ENCODE measurements at regions not wholly inside any gene's neighbourhood (a gene's known extent, or its start where the extent isn't known, plus 50 kb on each side); places are given as distances from the start of the nearest gene placed in this dataset.
"Not testable (repeated sequence)": the region's sequence is repeated elsewhere in the genome, so short reads cannot be mapped to it uniquely, and the experiment has no call there.

DNA sequence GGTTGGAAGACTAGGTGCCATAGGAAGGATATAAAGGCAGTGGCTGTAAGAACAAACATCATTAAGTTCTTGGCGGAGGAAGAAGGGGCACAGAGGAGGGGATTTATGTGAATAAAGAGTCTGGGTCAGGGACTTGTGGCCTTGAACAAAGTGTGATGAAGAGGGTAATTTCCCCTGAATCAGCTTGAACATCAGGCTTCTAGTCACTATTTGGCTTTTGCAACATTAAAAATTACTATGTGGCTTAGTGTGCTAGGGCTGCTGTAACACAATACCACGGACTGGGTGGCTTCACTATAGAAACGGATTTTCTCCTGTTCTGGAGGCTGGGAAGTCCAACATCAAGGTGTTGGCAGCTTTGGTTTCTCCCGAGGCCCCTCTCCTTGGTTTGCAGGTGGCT, 70.5 kb upstream of the CNIH3 start:
- no peak overlapping the region for H3K4me3 ChIP-seq
- no peak overlapping the region for H2AFZ ChIP-seq
- H3K9me2 ChIP-seq (ENCODE audit: insufficient read depth), result no peaks in the 10 kb centered on the region
- TF ChIP-seq EZH2 (IDR thresholded peaks at IDR 0.05; ENCODE audit: insufficient read depth, poor library complexity, severe bottlenecking) (no peak), EZH2phosphoT487 (IDR thresholded peaks at IDR 0.05; ENCODE audit: insufficient read depth, low read depth) (no peak)
- no peak overlapping the region for H3K9ac ChIP-seq
- no peaks in the 10 kb centered on the region for H3K27me3 ChIP-seq (replicated peaks; ENCODE audit: insufficient read depth)
- 62 to 63% methylated on average over 4 of the region's 4 CpGs for WGBS, 2 experiments (ENCODE audit: low coverage in 1 of 2, low lambda C conversion rate in 2 of 2, missing lambda C conversion rate in 2 of 2)
- H4K20me1 ChIP-seq (ENCODE audit: insufficient read depth), result no peaks in the 10 kb centered on the region
- peak; percentile 11 for DNase-seq
- no peaks in the 10 kb centered on the region for H3K79me2 ChIP-seq (ENCODE audit: insufficient read depth)
- in situ Hi-C loops (cut with MboI), result no loop called here
- H3K4me2 ChIP-seq (ENCODE audit: unreplicated experiment), result no peak overlapping the region
- H3F3A ChIP-seq (ENCODE audit: insufficient read depth), result peaks cover 41% of the 10 kb centered on the region
- no peak overlapping the region for H3K27ac ChIP-seq
- peaks cover 48% of the 10 kb centered on the region for H3K4me1 ChIP-seq (ENCODE audit: insufficient read depth)
- H3K36me3 ChIP-seq (ENCODE audit: low read depth), result no peaks in the 10 kb centered on the region
- H3K9me3 ChIP-seq (ENCODE audit: low read depth), result no peaks in the 10 kb centered on the region

DNA sequence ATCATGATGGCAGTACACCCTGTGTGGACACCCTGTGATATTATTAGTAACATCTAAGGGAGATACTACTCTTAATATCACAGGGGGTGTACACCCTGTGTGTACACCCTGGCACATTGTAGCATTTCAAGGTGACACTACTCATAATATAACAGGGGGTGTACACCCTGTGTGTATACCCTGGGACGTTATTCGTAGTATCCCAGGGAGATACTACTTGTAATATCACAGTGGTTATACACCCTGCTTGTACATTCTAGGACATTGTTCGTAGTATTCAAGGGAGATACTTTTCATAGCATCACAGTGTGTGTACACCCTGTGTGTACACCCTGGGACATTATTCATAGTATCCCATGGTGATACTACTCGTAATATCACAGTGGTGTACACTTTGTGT, 67.4 kb upstream of the CNIH3 start:
- peaks cover 18% of the 10 kb centered on the region for H3K4me1 ChIP-seq (ENCODE audit: insufficient read depth)
- no peak overlapping the region for H3K4me2 ChIP-seq (ENCODE audit: unreplicated experiment)
- 93 to 96% methylated on average over 4 of the region's 4 CpGs for WGBS, 2 experiments (ENCODE audit: low coverage in 1 of 2, low lambda C conversion rate in 2 of 2, missing lambda C conversion rate in 2 of 2)
- no peaks in the 10 kb centered on the region for H3K36me3 ChIP-seq (ENCODE audit: low read depth)
- no peak overlapping the region for H3K27ac ChIP-seq
- H3K27me3 ChIP-seq (replicated peaks; ENCODE audit: insufficient read depth), result no peaks in the 10 kb centered on the region
- no peak overlapping the region for H3K9ac ChIP-seq
- no peaks in the 10 kb centered on the region for H4K20me1 ChIP-seq (ENCODE audit: insufficient read depth)
- no peaks in the 10 kb centered on the region for H3K79me2 ChIP-seq (ENCODE audit: insufficient read depth)
- H3K9me3 ChIP-seq (ENCODE audit: low read depth), result no peaks in the 10 kb centered on the region
- in situ Hi-C loops (cut with MboI), result no loop called here
- no peak overlapping the region for H3K4me3 ChIP-seq
- H3K9me2 ChIP-seq (ENCODE audit: insufficient read depth), result no peaks in the 10 kb centered on the region
- H3F3A ChIP-seq (ENCODE audit: insufficient read depth), result peaks cover 18% of the 10 kb centered on the region
- H2AFZ ChIP-seq, result no peak overlapping the region
- DNase-seq, result no peak
- TF ChIP-seq EZH2phosphoT487 (IDR thresholded peaks at IDR 0.05; ENCODE audit: insufficient read depth, low read depth) (no peak), EZH2 (IDR thresholded peaks at IDR 0.05; ENCODE audit: insufficient read depth, poor library complexity, severe bottlenecking) (no peak)

DNA sequence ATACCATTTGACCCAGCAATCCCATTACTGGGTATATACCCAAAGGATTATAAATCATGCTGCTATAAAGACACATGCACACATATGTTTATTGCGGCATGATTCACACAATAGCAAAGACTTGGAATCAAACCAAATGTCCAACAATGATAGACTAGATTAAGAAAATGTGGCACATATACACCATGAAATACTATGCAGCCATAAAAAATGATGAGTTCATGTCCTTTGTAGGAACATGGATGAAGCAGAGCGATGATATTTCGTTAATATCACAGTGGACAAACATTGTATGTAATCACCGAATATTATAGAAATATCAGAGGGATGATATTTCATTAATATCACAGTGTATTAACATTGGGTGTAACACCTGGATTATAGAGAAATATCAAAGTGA, 64.9 kb upstream of the CNIH3 start:
- H3K9me3 ChIP-seq (ENCODE audit: low read depth); H3K4me2 ChIP-seq (ENCODE audit: unreplicated experiment); H3K4me3 ChIP-seq; H3K36me3 ChIP-seq (ENCODE audit: low read depth); H3K27ac ChIP-seq; H3K9ac ChIP-seq; H3K4me1 ChIP-seq (ENCODE audit: insufficient read depth); H3K27me3 ChIP-seq (replicated peaks; ENCODE audit: insufficient read depth); H4K20me1 ChIP-seq (ENCODE audit: insufficient read depth); in situ Hi-C loops (cut with MboI); H3K79me2 ChIP-seq (ENCODE audit: insufficient read depth); H3K9me2 ChIP-seq (ENCODE audit: insufficient read depth); H3F3A ChIP-seq (ENCODE audit: insufficient read depth); H2AFZ ChIP-seq; DNase-seq: not testable (repeated sequence)
- 96% methylated on average over 4 of the region's 4 CpGs for WGBS, 2 experiments (ENCODE audit: low coverage in 1 of 2, low lambda C conversion rate in 2 of 2, missing lambda C conversion rate in 2 of 2)

DNA sequence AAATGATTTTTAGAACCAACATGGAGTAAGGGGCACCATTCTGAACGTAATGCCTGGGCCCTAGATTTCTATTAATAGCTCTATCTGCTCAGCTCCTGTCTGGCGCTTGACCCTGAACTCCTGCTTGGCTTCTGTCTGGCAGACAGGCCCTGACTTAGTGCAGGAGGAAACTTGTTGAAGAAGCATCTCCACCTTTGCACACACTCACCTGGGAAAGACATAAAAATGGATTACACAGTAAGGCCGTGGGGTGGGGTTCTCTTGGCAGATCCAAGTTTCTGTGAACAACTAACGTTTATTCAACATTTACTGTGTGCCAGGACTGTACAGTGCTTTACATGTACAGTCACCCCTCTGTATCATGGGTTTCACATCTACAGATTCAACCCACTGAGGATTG, 62.1 kb upstream of the CNIH3 start:
- no peak overlapping the region for H3K4me2 ChIP-seq (ENCODE audit: unreplicated experiment)
- WGBS, 2 experiments (ENCODE audit: low coverage in 1 of 2, low lambda C conversion rate in 2 of 2, missing lambda C conversion rate in 2 of 2), result 94 to 95% methylated on average over 4 of the region's 4 CpGs

DNA sequence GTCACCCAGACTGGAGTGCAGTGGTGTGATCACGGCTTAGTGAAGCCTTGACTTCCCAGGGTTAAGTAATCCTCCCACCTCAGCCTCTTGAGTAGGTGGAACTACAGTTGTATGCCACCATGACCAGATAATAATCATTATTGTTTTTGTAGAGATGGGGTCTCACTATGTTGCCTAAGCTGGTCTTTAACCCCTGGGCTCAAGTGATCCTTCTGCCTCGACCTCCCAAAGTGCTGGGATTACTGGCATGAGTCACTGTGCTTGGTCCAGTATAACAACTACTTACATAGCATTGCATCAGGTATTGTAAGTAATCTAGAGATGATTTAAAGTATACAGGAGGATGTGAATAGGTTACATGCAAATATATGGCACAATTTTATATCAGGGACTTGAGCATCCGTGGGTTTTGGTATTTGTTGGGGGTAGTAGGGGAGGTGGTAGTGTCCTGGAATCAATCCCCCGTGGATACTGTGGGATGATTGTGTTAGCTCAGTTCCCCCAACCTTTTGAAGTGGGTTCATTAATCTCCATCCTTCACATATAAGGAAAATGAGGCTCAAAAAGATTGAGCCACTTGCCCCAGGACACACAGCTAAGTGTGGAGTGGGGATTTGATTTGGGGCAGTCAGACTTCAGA, 61.4 kb upstream of the CNIH3 start:
- no peak overlapping the region for H3K9ac ChIP-seq
- H3K27me3 ChIP-seq (replicated peaks; ENCODE audit: insufficient read depth), result no peaks in the 10 kb centered on the region
- peaks cover 4% of the 10 kb centered on the region; the same call in 1 of the 2 replicates for H3K4me1 ChIP-seq (ENCODE audit: insufficient read depth)
- H3K79me2 ChIP-seq (ENCODE audit: insufficient read depth), result no peaks in the 10 kb centered on the region
- H3K4me2 ChIP-seq (ENCODE audit: unreplicated experiment), result no peak overlapping the region
- H3K36me3 ChIP-seq (ENCODE audit: low read depth), result no peaks in the 10 kb centered on the region
- 89 to 91% methylated on average over 4 of the region's 4 CpGs for WGBS, 2 experiments (ENCODE audit: low coverage in 1 of 2, low lambda C conversion rate in 2 of 2, missing lambda C conversion rate in 2 of 2)
- no peak overlapping the region for H3K27ac ChIP-seq
- in situ Hi-C loops (cut with MboI), result no loop called here
- TF ChIP-seq EZH2phosphoT487 (IDR thresholded peaks at IDR 0.05; ENCODE audit: insufficient read depth, low read depth) (no peak), EZH2 (IDR thresholded peaks at IDR 0.05; ENCODE audit: insufficient read depth, poor library complexity, severe bottlenecking) (no peak)
- no peak overlapping the region for H2AFZ ChIP-seq
- H4K20me1 ChIP-seq (ENCODE audit: insufficient read depth), result no peaks in the 10 kb centered on the region
- no peak overlapping the region for H3K4me3 ChIP-seq
- no peak for DNase-seq
- H3K9me2 ChIP-seq (ENCODE audit: insufficient read depth), result no peaks in the 10 kb centered on the region
- H3F3A ChIP-seq (ENCODE audit: insufficient read depth), result no peaks in the 10 kb centered on the region
- no peaks in the 10 kb centered on the region for H3K9me3 ChIP-seq (ENCODE audit: low read depth)

More for the DNA sequence above, 62.1 kb upstream of the CNIH3 start:
- Histone ChIP-seq H3K79me2 (ENCODE audit: insufficient read depth) (no peaks in the 10 kb centered on the region), H2AFZ (no peak overlapping the region), H3K9ac (no peak overlapping the region), H4K20me1 (ENCODE audit: insufficient read depth) (no peaks in the 10 kb centered on the region), H3K9me3 (ENCODE audit: low read depth) (no peaks in the 10 kb centered on the region), H3K9me2 (ENCODE audit: insufficient read depth) (no peaks in the 10 kb centered on the region), H3K4me1 (ENCODE audit: insufficient read depth) (no peaks in the 10 kb centered on the region; the same call in 1 of the 2 replicates), H3K27me3 (replicated peaks; ENCODE audit: insufficient read depth) (no peaks in the 10 kb centered on the region), H3K27ac (no peak overlapping the region), H3F3A (ENCODE audit: insufficient read depth) (no peaks in the 10 kb centered on the region), H3K4me3 (no peak overlapping the region), H3K36me3 (ENCODE audit: low read depth) (no peaks in the 10 kb centered on the region)
- in situ Hi-C loops (cut with MboI), result no loop called here
- TF ChIP-seq EZH2 (IDR thresholded peaks at IDR 0.05; ENCODE audit: insufficient read depth, poor library complexity, severe bottlenecking), result no peak
- no peak for TF ChIP-seq EZH2phosphoT487 (IDR thresholded peaks at IDR 0.05; ENCODE audit: insufficient read depth, low read depth)
- DNase-seq, result no peak

Data from GM23248 (cell line).